COR-L47 (cell line): ENCODE measurements at regions not wholly inside any gene's neighbourhood (a gene's known extent, or its start where the extent isn't known, plus 50 kb on each side); places are given as distances from the start of the nearest gene placed in this dataset.
"Not testable (repeated sequence)": the region's sequence is repeated elsewhere in the genome, so short reads cannot be mapped to it uniquely, and the experiment has no call there.

Experiments
- DNase-seq: peaks from one replicate; lab custom pipeline; 2025; lab: John Stamatoyannopoulos, UW

DNA sequence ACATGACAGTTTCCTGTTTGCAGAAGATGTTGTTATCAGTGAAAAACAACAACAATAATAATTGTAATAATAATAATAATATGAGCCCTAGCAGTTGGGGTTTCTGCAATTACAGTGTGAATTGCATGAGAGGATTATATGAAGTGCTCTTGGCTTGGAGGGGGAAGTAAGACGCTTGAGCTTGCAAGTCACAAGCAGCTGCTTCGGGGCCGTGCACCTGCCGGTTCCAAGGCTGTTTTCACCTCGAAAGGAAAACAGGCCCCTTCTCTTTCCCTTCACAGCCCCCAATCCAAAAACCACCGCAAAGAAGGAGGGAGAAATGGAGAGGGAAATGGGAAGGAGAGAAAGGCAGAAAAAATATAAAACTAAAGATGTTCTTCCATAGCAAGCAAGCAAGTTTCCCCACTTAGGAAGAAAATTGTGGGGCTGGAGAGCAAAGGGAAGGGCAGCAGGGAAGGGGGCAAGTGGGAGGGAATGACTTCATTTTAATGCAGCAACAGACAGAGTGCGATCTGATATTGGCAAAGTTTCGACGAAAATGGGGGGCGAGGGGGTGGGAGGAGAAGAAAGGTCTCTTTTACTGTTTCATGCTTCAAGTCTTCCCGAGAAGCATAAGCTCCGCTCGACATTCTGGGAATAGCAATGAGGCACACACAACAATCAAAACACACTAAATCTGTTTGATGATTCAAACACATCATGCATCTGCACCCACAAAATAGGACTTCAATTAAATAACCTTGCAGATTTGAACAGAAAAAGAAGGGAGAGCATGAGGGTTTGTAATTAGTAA lies 284.2 kb upstream of the ATP11B start:
- no peak for DNase-seq

- DNase-seq: no peak
These were observed 283.4 kb upstream of the ATP11B start for GRCh38 chr3:182509844-182510460.

DNA sequence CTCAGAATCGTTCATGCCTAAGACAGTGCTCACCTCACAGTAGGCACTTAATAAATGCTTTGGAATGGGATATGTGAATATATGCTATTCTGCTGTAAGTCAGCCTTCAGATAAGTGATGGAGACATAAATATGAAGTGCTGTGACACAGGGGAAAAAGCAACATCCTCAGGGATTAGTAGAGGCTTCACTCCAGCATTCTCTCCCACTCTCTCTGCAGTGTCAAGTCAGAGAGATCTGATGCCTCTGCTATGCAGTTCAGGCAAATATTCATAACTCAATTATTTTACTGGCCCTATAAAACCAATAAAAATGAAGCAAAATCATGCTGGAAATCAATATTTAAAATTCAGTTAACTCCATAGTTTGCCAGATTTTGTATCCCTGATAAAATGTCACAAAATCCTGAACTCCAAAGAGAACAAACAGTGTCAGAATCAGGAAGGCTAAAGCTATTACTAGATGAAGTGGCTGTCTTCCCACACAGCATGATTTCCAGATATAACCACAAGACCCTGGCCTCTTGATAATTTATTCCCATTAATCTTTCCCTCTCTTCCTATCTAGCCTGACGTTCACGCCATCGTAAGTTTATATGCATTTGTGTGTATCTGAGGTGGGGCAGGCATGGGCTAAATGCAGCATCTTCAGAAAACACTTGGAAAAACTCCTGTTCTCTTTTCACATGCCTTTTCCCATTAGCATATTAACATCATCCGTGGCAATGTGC lies 278.9 kb upstream of the ATP11B start:
- no peak for DNase-seq

- no peak for DNase-seq
These were observed 276.5 kb upstream of the ATP11B start for GRCh38 chr3:182516597-182517336.

DNA sequence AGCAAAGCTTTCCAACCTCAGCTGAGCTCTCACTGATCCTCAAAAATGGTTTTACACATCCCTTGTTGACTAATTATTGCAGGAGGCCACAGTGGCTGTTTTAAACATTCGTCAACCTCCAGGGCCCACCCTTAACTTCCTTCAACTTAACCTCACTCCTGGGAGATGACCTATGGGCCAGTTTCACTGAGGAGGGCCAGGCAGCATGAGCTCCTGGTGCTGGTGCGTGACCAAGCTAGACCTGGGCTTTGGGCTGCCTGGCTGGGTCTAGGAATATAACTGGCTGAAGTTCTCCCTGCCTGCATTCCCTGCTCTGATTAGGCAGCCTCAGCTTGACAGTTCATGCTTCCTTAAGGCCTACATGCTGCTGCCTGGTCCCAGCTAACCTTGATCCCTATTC lies 273.7 kb upstream of the ATP11B start:
- no peak for DNase-seq

- DNase-seq: no peak
These were observed 272.0 kb upstream of the ATP11B start for GRCh38 chr3:182521339-182521738.

GRCh38 chr3:182523424-182523823 lies 269.9 kb upstream of the ATP11B start:
- not testable (repeated sequence) for DNase-seq

DNA sequence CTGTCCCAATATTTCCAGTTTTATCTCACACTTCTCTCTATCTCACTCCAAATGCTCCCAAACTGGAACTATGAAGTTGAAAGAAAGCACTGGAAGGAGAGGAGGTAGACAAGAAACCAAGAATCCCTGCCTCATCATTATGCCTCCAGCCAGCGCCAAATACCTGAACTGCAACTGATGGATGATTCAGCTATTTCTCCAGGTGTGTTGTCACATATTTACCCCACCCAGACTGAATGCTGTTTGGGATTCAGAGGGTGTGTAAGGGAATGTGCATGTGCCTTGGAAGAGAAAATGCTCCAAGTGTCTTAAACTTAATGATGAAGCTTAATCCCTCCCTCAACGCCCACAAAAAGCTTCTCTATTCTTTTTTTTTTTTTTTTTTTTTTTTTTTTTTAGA lies 269.5 kb upstream of the ATP11B start:
- DNase-seq: no peak

GRCh38 chr3:182524711-182525401 lies 268.4 kb upstream of the ATP11B start:
- no peak for DNase-seq

GRCh38 chr3:182525766-182526374 lies 267.4 kb upstream of the ATP11B start:
- DNase-seq: no peak

DNA sequence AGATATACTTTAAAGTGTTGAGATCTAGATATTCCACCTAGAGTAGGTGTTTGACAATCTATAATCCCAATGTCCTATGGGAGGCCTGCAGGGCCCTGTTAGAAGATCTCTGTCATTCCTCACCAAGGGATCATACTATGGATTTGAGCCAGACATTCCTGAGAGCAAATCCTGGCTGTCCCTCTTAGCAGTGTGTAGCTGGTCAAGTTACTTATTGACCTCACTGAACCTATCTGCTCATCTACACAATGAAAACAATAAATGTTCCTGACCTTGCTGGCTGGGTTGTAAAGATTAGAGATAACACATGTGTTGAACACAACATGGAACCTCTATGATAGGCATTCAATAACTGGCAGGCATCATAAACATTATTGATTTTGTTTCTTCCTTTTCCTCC lies 265.6 kb upstream of the ATP11B start:
- DNase-seq: no peak

DNA sequence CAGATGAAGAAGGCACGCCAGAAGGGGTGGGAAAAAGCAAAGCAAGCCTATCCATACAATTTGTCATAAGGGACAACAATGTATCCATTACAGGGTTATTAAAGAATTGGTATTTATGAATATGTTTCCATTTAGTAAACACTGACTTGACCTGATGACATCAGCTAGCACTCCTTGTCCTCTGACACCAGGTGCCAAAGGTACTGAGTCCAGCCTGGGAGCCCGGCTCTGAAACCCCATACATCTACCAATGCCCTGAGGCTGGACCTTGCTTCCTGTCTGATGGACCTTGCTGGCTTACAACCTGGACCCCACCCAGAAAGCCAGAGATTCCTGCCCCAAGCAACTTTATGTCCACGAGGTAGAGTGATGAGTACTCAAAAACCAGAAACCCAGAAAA lies 263.0 kb upstream of the ATP11B start:
- DNase-seq: no peak

DNA sequence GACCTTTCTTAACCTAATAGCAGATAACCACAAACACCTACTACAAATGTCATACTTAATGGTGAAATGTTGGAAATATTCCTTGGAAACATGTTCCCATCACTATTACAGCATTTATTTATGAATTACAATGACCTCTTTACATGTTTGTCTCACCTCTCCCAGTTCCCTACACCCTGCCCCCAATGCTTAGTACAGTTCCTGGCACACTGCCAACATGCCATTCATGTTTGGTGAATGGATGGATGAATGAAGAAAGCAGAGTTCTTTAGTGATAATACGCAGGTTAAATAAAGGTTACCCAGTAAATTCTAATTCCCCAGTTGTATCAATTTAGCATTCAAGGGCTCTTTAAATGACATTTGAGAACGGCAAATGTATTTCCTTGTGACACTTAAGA lies 259.9 kb upstream of the ATP11B start:
- peak; percentile 29 for DNase-seq

GRCh38 chr3:182544542-182544941 lies 248.8 kb upstream of the ATP11B start:
- no peak for DNase-seq

GRCh38 chr3:182562274-182562673 lies 231.0 kb upstream of the ATP11B start:
- DNase-seq: no peak

DNA sequence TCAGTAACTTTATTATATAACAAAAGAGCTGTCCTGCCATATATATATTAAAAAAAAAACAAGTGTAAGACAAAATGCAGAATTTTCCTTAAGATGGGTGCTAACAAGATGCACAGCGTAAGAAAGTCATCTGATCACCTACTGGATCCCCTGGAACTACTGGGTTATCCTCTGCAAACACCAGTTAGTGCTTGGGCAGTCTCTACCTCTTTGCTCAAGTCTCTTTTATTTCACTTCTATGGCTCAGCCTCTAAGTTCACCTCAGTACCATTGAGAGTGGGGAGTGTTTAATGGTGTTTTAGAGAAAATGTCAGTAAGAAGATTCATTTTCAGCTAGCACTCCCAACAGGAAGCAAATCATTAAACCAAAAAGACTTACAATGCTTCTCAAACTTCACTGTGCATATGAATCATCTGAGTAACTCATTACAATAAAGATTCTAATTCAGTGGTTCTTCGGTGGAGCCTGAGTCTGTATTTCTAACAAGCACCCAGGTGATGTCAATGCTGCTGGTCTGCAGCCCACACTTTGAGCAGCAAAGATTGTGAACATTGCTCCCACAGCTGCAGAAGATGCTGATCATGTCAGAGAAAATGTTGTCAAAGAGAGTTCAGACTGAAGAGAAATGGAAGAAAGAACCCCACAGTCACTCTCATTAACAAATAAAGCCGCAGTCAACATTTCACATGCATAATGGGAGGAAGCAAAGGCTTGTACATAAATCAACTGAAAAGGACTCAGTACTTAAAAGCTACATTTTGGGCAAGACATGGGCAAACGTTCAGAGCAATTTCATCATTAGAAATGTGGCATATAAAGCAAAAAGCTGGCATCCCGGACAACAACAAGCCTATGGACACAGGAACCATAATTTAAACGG lies 227.1 kb upstream of the ATP11B start:
- DNase-seq: no peak

GRCh38 chr3:182567700-182568099 lies 225.6 kb upstream of the ATP11B start:
- peak; percentile 60 for DNase-seq

- peak; percentile 78 for DNase-seq
These were observed 225.0 kb upstream of the ATP11B start for GRCh38 chr3:182568261-182568660.

- peak; percentile 85 for DNase-seq
These were observed 224.4 kb upstream of the ATP11B start for GRCh38 chr3:182568876-182569275.

DNA sequence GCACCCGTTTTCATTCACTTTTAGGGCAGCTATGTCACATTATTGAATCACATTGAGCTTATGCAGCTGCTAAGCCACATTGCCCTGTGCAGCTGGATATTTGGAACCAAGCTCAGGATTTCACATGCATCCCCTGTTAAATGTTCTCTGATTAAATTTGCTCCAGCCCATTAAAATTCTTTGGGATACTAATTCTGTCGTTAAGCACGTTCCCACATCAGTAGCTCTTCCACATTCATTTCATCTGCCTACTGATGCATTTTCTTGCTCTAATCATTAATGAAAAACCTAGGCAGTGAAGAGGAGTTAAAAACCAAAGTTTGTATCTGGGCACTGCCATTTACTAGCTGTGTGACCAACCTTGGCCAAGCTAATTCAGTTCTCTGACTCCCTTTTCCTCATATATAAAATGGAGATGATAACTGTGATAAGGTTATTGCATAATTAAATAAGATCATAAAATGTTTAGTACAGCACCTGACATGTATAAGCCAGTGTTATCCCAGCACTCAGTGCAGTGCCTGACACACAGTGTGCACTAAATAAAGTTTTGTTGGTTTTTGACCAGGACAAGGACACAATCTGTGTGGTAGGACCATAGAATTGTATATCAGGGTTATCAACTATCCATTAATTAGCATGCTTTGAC lies 222.2 kb upstream of the ATP11B start:
- no peak for DNase-seq
